ENCODE measurements at regions not wholly inside any gene's neighbourhood (a gene's known extent, or its start where the extent isn't known, plus 50 kb on each side); places are given as distances from the start of the nearest gene placed in this dataset.
"Not testable (repeated sequence)": the region's sequence is repeated elsewhere in the genome, so short reads cannot be mapped to it uniquely, and the experiment has no call there.

GRCh38 chr15:37395100-37395468 is 294.7 kb upstream of the MEIS2 start:
- ChIA-PET CTCF (no interaction called here), POLR2A (no interaction called here)
- Mint-ChIP-seq H3K4me1 (no peaks in the 10 kb centered on the region), H3K9me3 (peaks cover 11% of the 10 kb centered on the region), H3K27me3 (no peaks in the 10 kb centered on the region), H3K4me3 (no peak overlapping the region), H3K27ac (no peak overlapping the region), H3K36me3 (ENCODE audit: low read depth) (no peaks in the 10 kb centered on the region)
- DNase-seq: no peak

DNA sequence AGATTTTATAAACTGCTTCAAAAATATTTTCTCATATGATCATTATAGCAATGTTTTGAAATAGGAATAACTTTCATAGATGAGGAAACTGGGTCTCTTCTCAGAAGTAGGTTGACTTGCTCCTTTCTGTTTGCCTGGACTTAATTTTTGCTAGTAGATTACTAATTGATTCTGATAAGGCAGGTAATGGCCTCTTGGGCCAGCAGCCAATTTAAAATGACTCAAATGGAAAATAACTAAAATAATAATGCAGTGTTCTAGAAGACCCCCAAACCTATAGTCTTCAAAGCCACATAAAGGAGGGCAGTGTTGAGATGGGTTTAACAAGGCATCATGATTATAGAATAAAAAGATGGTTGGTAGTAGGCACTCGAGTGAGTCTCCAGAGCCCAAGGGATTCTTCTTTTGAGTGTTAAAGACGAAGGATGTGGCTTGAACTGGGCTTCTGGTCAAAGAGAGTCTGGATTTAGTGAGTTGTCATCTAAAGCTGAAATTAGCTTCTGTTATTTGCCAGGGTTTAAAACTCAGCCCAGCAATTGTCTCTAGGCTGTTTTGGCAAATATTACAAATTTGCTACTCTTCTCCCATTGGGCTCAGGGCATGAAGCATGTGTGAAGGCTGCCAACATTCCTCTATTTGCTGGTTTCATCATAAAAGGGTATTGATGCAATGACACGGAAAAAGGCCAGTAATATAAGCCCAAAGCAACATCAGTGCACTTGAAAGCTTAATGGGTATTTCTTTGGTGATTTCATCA is 297.1 kb upstream of the MEIS2 start:
- POLR2A ChIA-PET: no interaction called here
- Mint-ChIP-seq H3K9me3 (peaks cover 6% of the 10 kb centered on the region), H3K36me3 (ENCODE audit: low read depth) (no peaks in the 10 kb centered on the region), H3K4me3 (no peak overlapping the region), H3K27ac (no peak overlapping the region), H3K27me3 (no peaks in the 10 kb centered on the region), H3K4me1 (no peaks in the 10 kb centered on the region)
- no peak for DNase-seq
- CTCF ChIA-PET: no interaction called here

DNA sequence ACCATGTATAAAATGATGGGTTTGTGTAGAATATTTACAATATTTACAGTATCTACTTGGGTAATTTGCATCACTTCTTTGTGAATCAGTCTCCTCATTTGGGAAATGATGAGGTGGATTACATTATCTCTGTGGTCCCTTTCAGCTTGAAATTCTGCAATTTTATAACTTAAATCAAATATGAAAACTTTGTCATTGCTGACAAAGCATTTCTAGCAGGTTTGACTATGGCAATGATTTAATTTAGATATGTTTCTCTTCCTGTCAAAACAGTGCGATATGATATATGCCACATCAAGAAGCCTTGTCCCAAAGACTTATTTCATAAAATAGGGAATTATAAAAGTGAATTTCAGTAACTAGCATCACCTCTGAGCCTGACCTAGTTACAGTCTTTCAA is 315.8 kb upstream of the MEIS2 start:
- CTCF ChIA-PET: no interaction called here
- no peaks in the 10 kb centered on the region for H3K27me3 Mint-ChIP-seq
- POLR2A ChIA-PET: no interaction called here
- H3K4me1 Mint-ChIP-seq: no peaks in the 10 kb centered on the region
- H3K4me3 Mint-ChIP-seq: no peak overlapping the region
- no peak overlapping the region for H3K27ac Mint-ChIP-seq
- H3K36me3 Mint-ChIP-seq (ENCODE audit: low read depth): no peaks in the 10 kb centered on the region
- H3K9me3 Mint-ChIP-seq: peaks cover 12% of the 10 kb centered on the region
- DNase-seq: no peak

DNA sequence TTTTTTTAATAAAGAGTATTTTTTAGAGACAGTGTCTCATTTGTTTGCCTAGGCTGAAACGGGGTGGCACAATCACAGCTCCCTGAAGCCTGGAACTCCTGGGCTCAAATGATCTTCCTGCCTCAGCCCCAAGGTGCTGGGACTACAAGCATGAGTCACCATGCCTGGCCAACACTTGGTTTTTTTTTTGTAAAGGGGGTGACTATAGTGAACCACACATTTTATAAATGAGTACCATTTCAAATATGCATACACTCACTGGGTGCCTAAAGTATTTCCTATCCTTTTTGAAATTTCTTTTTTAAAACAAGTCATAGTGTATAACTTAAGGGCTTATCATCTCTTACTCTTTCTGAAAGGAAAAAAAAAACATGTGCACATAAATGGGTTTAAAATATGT is 325.2 kb upstream of the MEIS2 start:
- Mint-ChIP-seq H3K9me3 (peaks cover 9% of the 10 kb centered on the region), H3K4me1 (no peaks in the 10 kb centered on the region), H3K4me3 (no peak overlapping the region), H3K27me3 (no peaks in the 10 kb centered on the region), H3K36me3 (ENCODE audit: low read depth) (no peaks in the 10 kb centered on the region), H3K27ac (no peak overlapping the region)
- POLR2A ChIA-PET: no interaction called here
- no peak for DNase-seq
- CTCF ChIA-PET: no interaction called here

DNA sequence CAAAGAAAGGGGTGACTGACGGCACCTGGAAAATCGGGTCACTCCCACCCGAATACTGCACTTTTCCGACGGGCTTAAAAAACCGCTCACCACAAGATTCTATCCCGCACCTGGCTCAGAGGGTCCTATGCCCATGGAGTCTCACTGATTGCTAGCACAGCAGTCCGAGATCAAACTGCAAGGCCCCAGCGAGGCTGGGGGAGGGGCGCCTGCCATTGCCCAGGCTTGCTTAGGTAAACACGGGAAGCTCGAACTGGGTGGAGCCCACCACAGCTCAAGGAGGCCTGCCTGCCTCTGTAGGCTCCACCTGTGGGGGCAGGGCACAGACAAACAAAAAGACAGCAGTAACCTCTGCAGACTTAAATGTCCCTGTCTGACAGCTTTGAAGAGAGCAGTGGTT is 327.0 kb upstream of the MEIS2 start:
- H3K27me3 Mint-ChIP-seq; DNase-seq; H3K9me3 Mint-ChIP-seq; CTCF ChIA-PET; H3K36me3 Mint-ChIP-seq (ENCODE audit: low read depth); H3K4me3 Mint-ChIP-seq; H3K27ac Mint-ChIP-seq; POLR2A ChIA-PET; H3K4me1 Mint-ChIP-seq: not testable (repeated sequence)

GRCh38 chr15:37446921-37447320 is 346.6 kb upstream of the MEIS2 start:
- DNase-seq: no peak
- Mint-ChIP-seq H3K4me3 (no peak overlapping the region), H3K27me3 (no peaks in the 10 kb centered on the region), H3K9me3 (peaks cover 8% of the 10 kb centered on the region), H3K36me3 (ENCODE audit: low read depth) (no peaks in the 10 kb centered on the region), H3K4me1 (no peaks in the 10 kb centered on the region), H3K27ac (no peak overlapping the region)
- POLR2A ChIA-PET: no interaction called here
- CTCF ChIA-PET: no interaction called here

GRCh38 chr15:37452498-37452897 is 352.1 kb upstream of the MEIS2 start:
- no peak for DNase-seq
- H3K9me3 Mint-ChIP-seq: peaks cover 15% of the 10 kb centered on the region
- CTCF ChIA-PET: no interaction called here
- POLR2A ChIA-PET: no interaction called here
- H3K27ac Mint-ChIP-seq: no peak overlapping the region
- no peaks in the 10 kb centered on the region for H3K27me3 Mint-ChIP-seq
- H3K4me3 Mint-ChIP-seq: no peak overlapping the region
- H3K36me3 Mint-ChIP-seq (ENCODE audit: low read depth): no peaks in the 10 kb centered on the region
- H3K4me1 Mint-ChIP-seq: no peaks in the 10 kb centered on the region

DNA sequence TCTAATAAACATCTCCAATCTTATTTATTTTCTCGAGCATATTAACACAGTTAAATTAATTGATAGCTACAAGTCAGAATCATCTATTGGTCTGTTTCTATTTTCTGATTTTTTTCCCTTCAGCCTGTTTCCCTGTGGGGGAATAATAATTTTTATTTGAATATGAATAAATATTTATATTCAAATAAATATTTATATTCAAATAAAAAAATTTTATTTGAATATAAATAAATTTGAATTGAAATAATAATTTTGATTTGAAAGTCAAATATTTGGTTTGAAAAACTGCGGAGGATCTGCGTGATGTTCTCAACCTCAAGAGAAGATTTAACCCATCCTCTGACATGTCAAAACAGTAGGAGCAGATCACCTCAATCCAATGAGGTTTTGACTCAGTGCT is 380.1 kb upstream of the MEIS2 start:
- Mint-ChIP-seq H3K9me3 (peaks cover 5% of the 10 kb centered on the region), H3K4me3 (no peak overlapping the region)

GRCh38 chr15:37481126-37481525 is 380.8 kb upstream of the MEIS2 start:
- H3K36me3 Mint-ChIP-seq (ENCODE audit: low read depth): no peaks in the 10 kb centered on the region
- H3K4me1 Mint-ChIP-seq: no peaks in the 10 kb centered on the region
- no peak overlapping the region for H3K27ac Mint-ChIP-seq
- no peaks in the 10 kb centered on the region for H3K27me3 Mint-ChIP-seq
- no peak overlapping the region for H3K4me3 Mint-ChIP-seq
- ChIA-PET POLR2A (no interaction called here), CTCF (no interaction called here)
- no peak for DNase-seq
- H3K9me3 Mint-ChIP-seq: peaks cover 5% of the 10 kb centered on the region

More for the DNA sequence above, 380.1 kb upstream of the MEIS2 start:
- Mint-ChIP-seq H3K27me3 (no peaks in the 10 kb centered on the region), H3K36me3 (ENCODE audit: low read depth) (no peaks in the 10 kb centered on the region), H3K27ac (no peak overlapping the region), H3K4me1 (no peaks in the 10 kb centered on the region)
- POLR2A ChIA-PET: no interaction called here
- CTCF ChIA-PET: no interaction called here
- no peak for DNase-seq

DNA sequence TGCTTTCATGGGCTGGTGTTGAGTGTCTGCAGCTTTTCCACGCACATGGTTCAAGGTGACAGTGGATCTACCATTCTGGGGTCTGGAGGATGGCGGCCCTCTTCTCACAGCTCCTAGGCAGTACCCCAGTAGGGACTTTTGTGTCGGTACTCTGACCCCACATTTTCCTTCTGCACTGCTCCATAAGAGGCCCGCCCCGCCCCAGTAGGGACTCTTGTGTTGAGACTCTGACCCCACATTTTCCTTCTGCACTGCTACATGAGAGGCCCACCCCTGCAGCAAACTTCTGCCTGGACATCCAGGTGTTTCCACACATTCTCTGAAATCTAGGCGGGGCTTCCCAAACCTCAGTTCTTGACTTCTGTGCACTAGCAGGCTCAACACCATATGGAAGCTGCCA is 383.4 kb upstream of the MEIS2 start:
- no peaks in the 10 kb centered on the region for H3K4me1 Mint-ChIP-seq
- H3K4me3 Mint-ChIP-seq: no peak overlapping the region
- POLR2A ChIA-PET: no interaction called here
- no peak overlapping the region for H3K27ac Mint-ChIP-seq
- CTCF ChIA-PET: no interaction called here
- peaks cover 5% of the 10 kb centered on the region for H3K9me3 Mint-ChIP-seq
- no peak for DNase-seq
- no peaks in the 10 kb centered on the region for H3K36me3 Mint-ChIP-seq (ENCODE audit: low read depth)
- no peaks in the 10 kb centered on the region for H3K27me3 Mint-ChIP-seq

GRCh38 chr15:37485056-37485455 is 384.7 kb upstream of the MEIS2 start:
- H3K27me3 Mint-ChIP-seq: no peaks in the 10 kb centered on the region
- POLR2A ChIA-PET: no interaction called here
- no peak for DNase-seq
- H3K4me3 Mint-ChIP-seq: no peak overlapping the region
- H3K9me3 Mint-ChIP-seq: peaks cover 5% of the 10 kb centered on the region
- CTCF ChIA-PET: no interaction called here
- no peaks in the 10 kb centered on the region for H3K4me1 Mint-ChIP-seq
- no peaks in the 10 kb centered on the region for H3K36me3 Mint-ChIP-seq (ENCODE audit: low read depth)
- no peak overlapping the region for H3K27ac Mint-ChIP-seq

DNA sequence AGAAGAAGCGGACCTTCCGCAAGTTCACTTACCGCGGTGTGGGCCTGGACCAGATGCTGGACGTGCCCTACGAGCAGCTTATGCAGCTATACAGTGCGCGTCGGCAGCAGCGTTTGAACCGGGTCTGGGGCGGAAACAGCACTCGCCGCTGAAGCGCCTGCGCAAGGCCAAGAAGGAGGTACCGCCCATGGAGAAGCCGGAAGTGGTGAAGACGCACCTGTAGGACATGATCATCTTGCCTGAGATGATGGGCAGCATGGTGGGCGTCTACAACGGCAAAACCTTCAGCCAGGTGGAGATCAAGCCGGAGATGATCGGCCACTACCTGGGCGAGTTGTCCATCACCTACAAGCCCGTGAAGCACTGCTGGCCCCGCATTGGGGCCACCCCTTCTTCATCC is 390.4 kb upstream of the MEIS2 start:
- Mint-ChIP-seq H3K36me3 (ENCODE audit: low read depth) (no peaks in the 10 kb centered on the region), H3K9me3 (peaks cover 7% of the 10 kb centered on the region), H3K4me1 (no peaks in the 10 kb centered on the region), H3K27me3 (no peaks in the 10 kb centered on the region), H3K4me3 (no peak overlapping the region), H3K27ac (no peak overlapping the region)
- ChIA-PET POLR2A (no interaction called here), CTCF (no interaction called here)
- no peak for DNase-seq

DNA sequence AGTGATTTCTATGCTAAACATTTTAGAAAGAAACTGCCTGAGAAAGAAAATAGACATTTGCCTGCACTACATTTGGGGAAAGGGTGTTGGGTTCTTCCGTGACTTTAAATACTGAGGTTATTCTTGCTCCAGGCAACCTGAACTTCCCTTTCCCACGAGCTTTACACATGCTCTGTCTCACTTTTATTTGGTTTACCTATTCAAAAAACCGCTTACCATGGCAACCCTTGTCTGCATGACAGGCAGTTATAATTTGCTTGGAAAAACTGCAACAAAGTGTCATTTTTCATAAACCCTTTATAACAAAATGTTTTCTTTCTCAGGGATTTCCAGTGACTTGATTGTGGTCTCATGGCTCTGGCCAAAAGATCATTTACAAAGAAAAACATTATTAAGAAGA is 416.3 kb upstream of the MEIS2 start:
- POLR2A ChIA-PET: no interaction called here
- CTCF ChIA-PET: no interaction called here

DNA sequence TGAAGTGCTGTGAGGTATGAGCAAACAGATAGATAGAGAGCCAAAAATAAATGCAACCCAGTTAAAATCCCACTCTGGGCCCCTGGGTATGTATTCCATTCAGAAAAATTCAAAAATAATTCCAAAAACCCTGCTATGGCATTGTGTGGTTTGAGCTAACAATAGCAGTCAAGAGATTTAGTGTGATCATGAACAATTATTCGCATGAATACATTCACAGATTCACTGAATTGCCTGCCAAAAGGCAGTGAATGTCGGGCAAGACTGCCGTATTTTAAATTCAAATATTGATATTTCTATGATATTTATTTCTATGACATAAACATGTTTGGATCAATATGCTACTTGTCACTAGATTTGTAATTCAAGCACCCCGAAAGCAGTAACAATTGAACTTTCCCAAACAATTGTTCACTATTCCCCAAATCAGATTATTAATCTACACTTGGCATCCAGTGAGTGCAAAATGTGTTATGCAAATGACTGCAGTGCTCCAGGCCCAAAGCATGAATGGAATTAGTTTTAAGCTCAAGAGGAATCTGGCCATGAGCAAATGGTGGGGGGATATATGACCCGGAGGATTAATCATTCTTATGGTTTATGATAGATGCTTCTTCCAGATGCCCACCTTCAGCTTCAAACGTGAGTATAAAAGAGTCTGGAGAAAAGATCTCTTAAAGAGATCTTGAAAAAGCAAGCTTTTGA is 417.0 kb upstream of the MEIS2 start:
- H3K27ac Mint-ChIP-seq: no peak overlapping the region
- POLR2A ChIA-PET: no interaction called here

More for the DNA sequence above, 416.3 kb upstream of the MEIS2 start:
- H3K4me3 Mint-ChIP-seq: no peak overlapping the region
- no peak overlapping the region for H3K27ac Mint-ChIP-seq
- H3K36me3 Mint-ChIP-seq (ENCODE audit: low read depth): no peaks in the 10 kb centered on the region
- H3K4me1 Mint-ChIP-seq: no peaks in the 10 kb centered on the region
- no peaks in the 10 kb centered on the region for H3K27me3 Mint-ChIP-seq
- H3K9me3 Mint-ChIP-seq: peaks cover 13% of the 10 kb centered on the region
- no peak for DNase-seq

More for the DNA sequence above, 417.0 kb upstream of the MEIS2 start:
- no peaks in the 10 kb centered on the region for H3K4me1 Mint-ChIP-seq
- H3K4me3 Mint-ChIP-seq: no peak overlapping the region
- peaks cover 13% of the 10 kb centered on the region for H3K9me3 Mint-ChIP-seq
- no peak for DNase-seq
- CTCF ChIA-PET: no interaction called here
- no peaks in the 10 kb centered on the region for H3K36me3 Mint-ChIP-seq (ENCODE audit: low read depth)
- H3K27me3 Mint-ChIP-seq: no peaks in the 10 kb centered on the region

All from activated CD4-positive, alpha-beta memory T cell treated with anti-CD3 and anti-CD28 coated beads, Interleukin-2, amount 10 ng/mL, durations not matched to agents 7 days and 5 days (primary cell).